ENCODE measurements at regions not wholly inside any gene's neighbourhood (a gene's known extent, or its start where the extent isn't known, plus 50 kb on each side); places are given as distances from the start of the nearest gene placed in this dataset.

DNA sequence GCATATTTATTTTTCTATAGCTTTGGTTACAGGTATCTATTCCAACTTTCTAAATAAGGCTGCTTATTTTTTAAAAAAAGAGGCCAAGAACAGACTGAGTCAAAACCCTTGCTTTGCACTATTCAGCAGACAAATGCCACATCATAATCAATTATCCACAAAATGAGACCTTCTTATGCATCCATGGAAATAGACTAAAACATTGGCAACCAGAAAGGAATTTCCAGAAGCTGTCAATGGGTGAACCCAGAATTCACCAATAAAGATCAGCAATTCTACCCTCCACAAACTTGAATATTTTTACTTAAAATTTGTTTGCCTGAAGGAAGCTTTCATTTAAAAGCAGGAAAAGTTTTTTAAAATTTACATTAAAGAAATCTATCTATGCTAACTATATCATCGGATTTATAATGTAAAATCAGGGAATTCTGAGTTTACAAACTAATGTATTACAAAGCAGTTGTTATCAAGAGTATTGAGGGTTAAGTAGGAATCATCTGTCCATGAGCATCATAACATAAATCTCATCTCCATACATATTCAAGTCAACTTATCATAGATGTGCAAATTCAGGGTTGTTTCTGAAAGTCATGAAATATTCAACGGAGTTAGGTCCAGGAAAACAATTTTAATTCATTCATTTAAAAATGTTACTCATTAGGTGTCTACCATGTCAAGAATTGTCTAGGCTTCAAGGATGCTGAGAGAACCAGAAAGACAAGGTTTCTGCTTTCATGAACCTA lies 548.0 kb downstream of the SATB2 start:
- TF ChIP-seq, protein P1, sequence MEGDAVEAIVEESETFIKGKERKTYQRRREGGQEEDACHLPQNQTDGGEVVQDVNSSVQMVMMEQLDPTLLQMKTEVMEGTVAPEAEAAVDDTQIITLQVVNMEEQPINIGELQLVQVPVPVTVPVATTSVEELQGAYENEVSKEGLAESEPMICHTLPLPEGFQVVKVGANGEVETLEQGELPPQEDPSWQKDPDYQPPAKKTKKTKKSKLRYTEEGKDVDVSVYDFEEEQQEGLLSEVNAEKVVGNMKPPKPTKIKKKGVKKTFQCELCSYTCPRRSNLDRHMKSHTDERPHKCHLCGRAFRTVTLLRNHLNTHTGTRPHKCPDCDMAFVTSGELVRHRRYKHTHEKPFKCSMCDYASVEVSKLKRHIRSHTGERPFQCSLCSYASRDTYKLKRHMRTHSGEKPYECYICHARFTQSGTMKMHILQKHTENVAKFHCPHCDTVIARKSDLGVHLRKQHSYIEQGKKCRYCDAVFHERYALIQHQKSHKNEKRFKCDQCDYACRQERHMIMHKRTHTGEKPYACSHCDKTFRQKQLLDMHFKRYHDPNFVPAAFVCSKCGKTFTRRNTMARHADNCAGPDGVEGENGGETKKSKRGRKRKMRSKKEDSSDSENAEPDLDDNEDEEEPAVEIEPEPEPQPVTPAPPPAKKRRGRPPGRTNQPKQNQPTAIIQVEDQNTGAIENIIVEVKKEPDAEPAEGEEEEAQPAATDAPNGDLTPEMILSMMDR (IDR thresholded peaks at IDR 0.05) = no peak
- TF ChIP-seq EZH2 (IDR thresholded peaks at IDR 0.05; ENCODE audit: borderline replicate concordance, insufficient read depth, low read depth, low read length, poor library complexity, severe bottlenecking) = no peak
